Keratinocyte (primary cell): ENCODE measurements at regions not wholly inside any gene's neighbourhood (a gene's known extent, or its start where the extent isn't known, plus 50 kb on each side); places are given as distances from the start of the nearest gene placed in this dataset.

ENCODE experiments used
- EZH2 ChIP-seq: IDR thresholded peaks from one replicate; pipeline ENCODE4 v1.6.1; 2012; ENCODE audit warnings: inconsistent platforms, mild to moderate bottlenecking, low read length, moderate library complexity
- TF ChIP-seq, protein P1 (sequence below), 3 experiments: IDR thresholded peaks in 1 of 3; conservative IDR thresholded peaks in 1 of 3; optimal IDR thresholded peaks in 1 of 3; 2 replicates in 2 of 3; 3 replicates in 1 of 3; pipeline versions ENCODE3 to v1.5.1; 2011; ENCODE audit warnings: low read length in 3 of 3, mild to moderate bottlenecking in 3 of 3, moderate library complexity in 2 of 3, control low read depth in 1 of 3, inconsistent platforms in 1 of 3; ENCODE audit not compliant: insufficient read depth in 2 of 3; ENCODE audit errors: extremely low read depth in 1 of 3

DNA sequence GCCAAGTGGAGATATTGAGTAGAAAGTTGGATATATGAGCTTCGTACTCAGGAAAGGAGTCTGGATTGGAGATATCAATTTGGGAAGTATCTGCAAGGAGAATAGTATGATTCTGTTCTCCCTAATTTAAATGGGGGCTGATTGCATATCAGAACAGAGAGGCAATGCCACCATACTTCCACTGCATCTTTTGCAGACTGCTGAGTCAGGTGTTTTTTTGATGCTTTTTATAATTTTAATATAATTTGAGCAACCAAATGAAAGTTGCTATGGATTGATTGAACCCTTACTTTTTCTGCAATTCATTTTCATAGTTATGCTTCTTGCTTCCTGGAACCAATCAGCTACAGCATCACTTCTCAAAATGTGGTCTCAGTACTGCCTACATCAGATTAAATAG, 590.3 kb downstream of the USP25 start:
- TF ChIP-seq, protein P1, sequence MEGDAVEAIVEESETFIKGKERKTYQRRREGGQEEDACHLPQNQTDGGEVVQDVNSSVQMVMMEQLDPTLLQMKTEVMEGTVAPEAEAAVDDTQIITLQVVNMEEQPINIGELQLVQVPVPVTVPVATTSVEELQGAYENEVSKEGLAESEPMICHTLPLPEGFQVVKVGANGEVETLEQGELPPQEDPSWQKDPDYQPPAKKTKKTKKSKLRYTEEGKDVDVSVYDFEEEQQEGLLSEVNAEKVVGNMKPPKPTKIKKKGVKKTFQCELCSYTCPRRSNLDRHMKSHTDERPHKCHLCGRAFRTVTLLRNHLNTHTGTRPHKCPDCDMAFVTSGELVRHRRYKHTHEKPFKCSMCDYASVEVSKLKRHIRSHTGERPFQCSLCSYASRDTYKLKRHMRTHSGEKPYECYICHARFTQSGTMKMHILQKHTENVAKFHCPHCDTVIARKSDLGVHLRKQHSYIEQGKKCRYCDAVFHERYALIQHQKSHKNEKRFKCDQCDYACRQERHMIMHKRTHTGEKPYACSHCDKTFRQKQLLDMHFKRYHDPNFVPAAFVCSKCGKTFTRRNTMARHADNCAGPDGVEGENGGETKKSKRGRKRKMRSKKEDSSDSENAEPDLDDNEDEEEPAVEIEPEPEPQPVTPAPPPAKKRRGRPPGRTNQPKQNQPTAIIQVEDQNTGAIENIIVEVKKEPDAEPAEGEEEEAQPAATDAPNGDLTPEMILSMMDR (optimal IDR thresholded peaks at IDR 0.05 in 1 of 3, IDR thresholded peaks at IDR 0.05 in 1 of 3, conservative IDR thresholded peaks at IDR 0.05 in 1 of 3; ENCODE audit: extremely low read depth in 1 of 3, insufficient read depth in 2 of 3, low read length in 3 of 3): no peak
- TF ChIP-seq EZH2: no peak
